HuH-7.5 (cell line): ENCODE measurements at regions not wholly inside any gene's neighbourhood (a gene's known extent, or its start where the extent isn't known, plus 50 kb on each side); places are given as distances from the start of the nearest gene placed in this dataset.
A peak's percentile ranks its signal among the peaks of the same experiment; 100 is the strongest.
"Not testable (repeated sequence)": the region's sequence is repeated elsewhere in the genome, so short reads cannot be mapped to it uniquely, and the experiment has no call there.

ENCODE experiments used
- DNase-seq: peaks from one replicate; pipeline ENCODE4 v3.0.0; 2011; ENCODE audit warnings: low spot score

DNA sequence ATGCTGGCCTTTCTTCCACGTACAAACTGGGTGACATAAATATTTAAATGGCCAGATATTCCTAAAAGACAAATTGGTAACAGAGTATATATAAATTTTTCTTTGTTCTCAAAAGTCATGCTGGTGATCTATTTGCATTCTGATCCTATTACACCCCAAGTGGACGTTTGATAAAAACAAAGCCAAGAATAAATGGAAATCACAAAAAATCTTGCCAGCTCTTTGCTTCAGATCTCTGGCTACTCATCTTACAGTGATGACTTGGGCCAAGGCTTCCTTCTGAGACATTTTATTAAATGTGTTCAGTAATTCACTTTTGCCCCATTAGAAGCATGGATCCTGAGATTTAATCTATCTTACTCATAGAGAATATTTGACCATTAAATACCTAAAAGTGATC, 444.3 kb upstream of the PIK3R1 start:
- no peak for DNase-seq

DNA sequence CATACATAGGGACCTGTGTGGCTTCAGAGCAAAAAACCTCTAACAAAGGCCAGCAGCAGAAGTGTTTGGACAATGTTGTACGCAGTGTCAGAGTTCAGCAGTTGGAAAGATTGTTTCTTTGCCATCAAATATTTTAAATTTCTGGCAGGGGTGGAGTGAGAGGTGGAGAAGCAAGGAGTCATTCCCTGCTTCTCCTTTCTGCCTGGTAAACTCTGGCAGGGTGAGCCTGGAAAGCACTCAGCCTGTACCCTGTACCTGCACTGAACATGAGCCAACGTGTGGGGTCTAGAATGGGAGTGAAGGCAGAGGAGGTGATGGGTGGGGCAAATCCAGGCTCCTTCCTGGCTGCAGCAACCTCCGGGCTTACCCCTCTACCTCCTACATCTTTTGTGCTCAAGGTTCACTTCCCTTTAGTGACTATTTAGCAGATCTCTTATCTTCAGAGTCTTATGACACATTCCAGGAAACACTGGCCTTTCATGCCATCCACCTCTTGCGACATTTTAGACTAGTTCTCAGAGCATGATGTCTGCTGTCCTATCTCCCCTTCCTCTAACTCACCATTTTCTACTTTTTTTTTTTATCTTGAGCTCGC, 445.0 kb upstream of the PIK3R1 start:
- DNase-seq, result peak; percentile 11

DNA sequence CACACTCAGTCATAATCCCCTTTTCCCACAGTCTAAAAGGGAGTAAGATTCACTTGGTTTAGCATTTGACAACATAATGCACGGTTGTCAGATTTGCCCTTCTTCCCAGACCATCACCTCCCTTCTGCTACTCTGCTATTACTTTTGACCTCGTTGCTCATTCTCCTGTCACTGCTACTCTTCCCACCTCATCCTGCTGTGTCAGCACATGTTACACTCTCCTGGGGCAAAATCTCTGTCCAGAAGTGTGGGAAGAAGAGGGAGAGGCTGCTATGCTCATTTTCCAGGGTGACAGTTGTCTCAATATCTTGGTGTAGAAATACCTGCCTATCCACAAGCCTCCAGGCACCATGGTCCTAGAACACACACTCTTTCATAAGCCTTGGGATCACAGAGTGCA, 449.9 kb upstream of the PIK3R1 start:
- no peak for DNase-seq

DNA sequence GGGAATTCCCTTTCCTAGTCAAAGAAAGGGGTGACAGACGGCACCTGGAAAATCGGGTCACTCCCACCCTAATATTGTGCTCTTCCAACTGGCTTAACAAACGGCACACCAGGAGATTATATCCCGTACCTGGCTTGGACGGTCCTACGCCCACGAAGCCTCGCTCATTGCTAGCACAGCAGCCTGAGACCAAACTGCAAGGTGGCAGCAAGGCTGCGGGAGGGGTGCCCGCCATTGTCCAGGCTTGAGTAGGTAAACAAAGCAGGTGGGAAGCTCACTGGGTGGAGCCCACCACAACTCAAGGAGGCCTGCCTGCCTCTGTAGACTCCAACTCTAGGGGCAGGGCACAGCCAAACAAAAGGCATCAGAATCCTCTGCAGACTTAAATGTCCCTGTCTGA, 457.8 kb upstream of the PIK3R1 start:
- not testable (repeated sequence) for DNase-seq

- no peak for DNase-seq
Observed at GRCh38 chr5:67752357-67752708, 463.2 kb upstream of the PIK3R1 start.

GRCh38 chr5:67748165-67748690, 467.3 kb upstream of the PIK3R1 start:
- no peak for DNase-seq

- no peak for DNase-seq
Observed at GRCh38 chr5:67747096-67747495, 468.5 kb upstream of the PIK3R1 start.

DNA sequence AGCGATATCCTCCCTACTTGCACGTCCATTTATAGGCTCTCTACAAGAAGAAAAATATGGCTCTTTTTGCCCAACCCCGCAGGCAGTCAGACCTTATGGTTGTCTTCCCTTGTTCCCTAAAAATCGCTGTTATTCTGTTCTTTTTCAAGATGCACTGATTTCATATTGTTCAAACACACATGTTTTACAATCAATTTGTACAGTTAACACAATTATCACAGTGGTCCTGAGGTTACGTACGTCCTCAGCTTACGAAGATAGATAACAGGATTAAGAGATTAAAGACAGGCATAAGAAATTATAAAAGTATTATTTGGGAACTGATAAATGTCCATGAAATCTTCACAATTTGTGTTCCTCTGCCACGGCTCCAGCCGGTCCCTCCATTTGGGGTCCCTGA, 468.9 kb upstream of the PIK3R1 start:
- not testable (repeated sequence) for DNase-seq

- DNase-seq, result no peak
Observed at GRCh38 chr5:67746103-67746502, 469.5 kb upstream of the PIK3R1 start.

GRCh38 chr5:67732921-67733320, 482.6 kb upstream of the PIK3R1 start:
- DNase-seq, result no peak

- DNase-seq, result no peak
Observed at GRCh38 chr5:67732471-67732870, 483.1 kb upstream of the PIK3R1 start.

DNA sequence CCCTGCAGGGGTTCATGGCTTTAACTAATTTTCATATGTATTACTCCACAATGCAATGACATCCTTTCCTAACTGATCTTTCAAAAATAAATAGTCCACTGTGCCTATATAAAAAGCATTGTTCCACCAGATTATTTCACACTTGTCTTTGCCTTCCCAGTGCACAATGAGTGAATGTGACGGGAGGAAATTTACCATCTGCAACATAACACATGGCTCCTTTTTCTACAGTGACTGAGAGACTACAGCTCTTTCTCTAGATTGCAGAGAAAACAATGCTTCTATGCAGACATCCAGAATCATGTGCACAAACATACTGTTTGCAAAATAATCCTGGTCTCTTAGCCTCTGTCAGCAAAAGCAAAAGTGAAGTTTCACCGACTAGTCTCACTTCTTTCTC, 483.7 kb upstream of the PIK3R1 start:
- DNase-seq, result no peak

- DNase-seq, result no peak
Observed at GRCh38 chr5:67730917-67731474, 484.6 kb upstream of the PIK3R1 start.

GRCh38 chr5:67728326-67728890, 487.1 kb upstream of the PIK3R1 start:
- no peak for DNase-seq

- DNase-seq, result no peak
Observed at GRCh38 chr5:67725604-67726003, 490.0 kb upstream of the PIK3R1 start.

GRCh38 chr5:67724412-67725135, 491.0 kb upstream of the PIK3R1 start:
- no peak for DNase-seq

DNA sequence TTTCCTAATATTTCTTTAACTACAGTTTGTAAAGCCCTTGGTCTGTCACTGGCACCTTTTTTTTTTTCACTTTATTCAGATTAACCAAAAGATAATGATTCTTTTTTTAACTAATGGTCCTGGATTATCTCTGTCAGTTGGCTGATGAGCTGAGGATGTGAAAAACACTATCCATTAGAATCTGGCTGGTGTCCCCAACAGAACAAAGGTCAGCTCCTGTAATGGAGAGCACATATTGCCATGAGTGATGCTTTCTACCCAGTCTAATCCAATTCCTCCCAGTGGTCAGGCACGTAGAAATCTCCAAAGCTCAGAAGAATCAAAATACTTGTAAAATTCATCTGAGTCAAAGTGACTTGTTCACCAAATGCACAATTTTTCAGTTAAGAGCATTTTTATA, 491.7 kb upstream of the PIK3R1 start:
- DNase-seq, result no peak

GRCh38 chr5:67722582-67722981, 493.0 kb upstream of the PIK3R1 start:
- DNase-seq, result not testable (repeated sequence)

- no peak for DNase-seq
Observed at GRCh38 chr5:67720162-67720772, 495.3 kb upstream of the PIK3R1 start.

GRCh38 chr5:67702008-67702407, 505.4 kb upstream of the CD180 start:
- DNase-seq, result no peak

DNA sequence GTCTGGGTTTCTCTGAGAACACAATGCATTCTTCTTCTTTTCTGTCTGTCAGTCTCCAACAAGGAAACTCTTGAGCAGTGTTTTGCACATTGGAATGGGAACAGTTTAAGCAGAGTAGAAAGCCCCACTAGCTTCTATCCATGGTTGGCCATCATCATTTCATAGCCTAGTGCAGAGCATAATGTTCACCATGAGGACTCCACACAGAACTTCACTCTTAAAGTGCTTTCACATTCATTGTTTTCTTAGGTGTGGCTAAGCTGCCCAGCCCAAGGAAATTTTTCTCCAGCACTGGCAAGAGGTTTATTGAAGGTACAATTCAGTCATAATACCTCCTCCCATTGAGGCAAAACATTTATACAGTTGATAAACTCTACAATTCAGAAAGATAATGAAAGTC, 503.0 kb upstream of the CD180 start:
- no peak for DNase-seq

GRCh38 chr5:67696446-67696845, 499.8 kb upstream of the CD180 start:
- no peak for DNase-seq

DNA sequence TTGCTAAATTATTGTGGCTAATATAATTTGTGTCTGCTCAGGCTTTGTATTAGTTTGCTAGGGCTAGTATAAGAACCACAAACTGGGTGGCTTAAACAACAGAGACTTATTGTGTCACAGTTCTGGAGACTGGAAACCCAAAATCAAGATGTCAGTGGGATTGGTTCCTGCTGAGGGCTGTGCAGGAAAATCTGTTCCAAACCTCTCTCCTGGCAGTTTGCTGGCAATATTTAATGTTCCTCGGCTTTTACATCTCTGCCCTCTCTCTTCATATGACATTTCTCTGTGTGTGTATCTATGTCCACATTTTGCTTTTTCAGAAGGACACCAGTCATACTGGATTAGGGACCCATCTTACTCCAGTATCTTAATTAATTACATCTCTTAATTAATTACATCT, 498.8 kb upstream of the CD180 start:
- DNase-seq, result no peak
